IPS-NIHi7 (cell line): ENCODE measurements at regions not wholly inside any gene's neighbourhood (a gene's known extent, or its start where the extent isn't known, plus 50 kb on each side); places are given as distances from the start of the nearest gene placed in this dataset.

Source experiments
- DNase-seq: peaks from one replicate; pipeline ENCODE4 v3.0.0; 2012; ENCODE audit warnings: mixed read lengths; ENCODE audit errors: extremely low spot score

GRCh38 chr1:56034847-56035481 lies 544.4 kb downstream of the PLPP3 start:
- DNase-seq, result no peak

DNA sequence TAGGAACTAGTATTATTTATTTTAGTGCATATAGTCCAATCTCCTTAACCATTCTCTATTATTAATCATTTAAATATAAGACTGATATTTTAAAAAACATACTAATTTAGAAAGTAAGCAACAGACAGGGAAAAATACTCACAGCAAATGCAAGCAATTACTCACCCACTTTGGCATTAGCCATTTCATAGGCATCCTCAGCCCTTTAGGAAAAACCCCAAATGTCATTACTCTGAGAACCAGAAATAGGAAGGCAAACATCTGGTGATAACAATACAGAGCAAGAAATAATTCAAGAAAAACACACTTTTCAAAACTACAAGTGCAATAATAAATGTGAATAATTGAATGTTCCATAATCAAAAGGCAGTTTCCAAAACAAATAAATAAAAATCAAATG lies 545.1 kb downstream of the PLPP3 start:
- no peak for DNase-seq

GRCh38 chr1:56033321-56034037 lies 545.9 kb downstream of the PLPP3 start:
- DNase-seq, result no peak

DNA sequence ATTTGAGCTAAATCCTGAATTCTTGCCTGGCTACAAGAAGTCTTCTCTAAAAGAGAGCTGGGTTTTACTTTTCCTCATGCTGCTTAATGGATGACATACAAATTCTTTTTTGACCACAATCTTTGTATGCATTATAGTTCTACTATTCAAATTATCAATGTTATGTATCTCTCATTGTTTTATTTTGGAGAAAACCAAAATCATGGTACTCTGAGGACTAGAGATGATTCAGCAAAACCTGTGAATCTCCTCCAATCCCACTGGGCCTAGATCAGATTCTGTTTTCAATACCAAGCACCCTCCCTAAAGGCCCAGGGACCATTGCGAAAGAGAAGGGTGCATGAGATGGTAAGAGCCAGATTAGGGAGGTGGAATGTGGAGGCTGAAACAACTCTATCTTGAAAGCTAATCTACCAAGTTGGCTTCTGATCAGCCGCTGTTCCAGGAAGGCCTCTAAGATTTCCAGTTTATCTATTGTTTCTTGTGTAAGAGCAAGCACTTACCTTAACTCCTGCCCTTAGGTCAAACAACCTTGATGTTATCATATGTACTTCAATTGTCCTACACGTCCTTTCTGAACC lies 547.2 kb downstream of the PLPP3 start:
- DNase-seq, result no peak

DNA sequence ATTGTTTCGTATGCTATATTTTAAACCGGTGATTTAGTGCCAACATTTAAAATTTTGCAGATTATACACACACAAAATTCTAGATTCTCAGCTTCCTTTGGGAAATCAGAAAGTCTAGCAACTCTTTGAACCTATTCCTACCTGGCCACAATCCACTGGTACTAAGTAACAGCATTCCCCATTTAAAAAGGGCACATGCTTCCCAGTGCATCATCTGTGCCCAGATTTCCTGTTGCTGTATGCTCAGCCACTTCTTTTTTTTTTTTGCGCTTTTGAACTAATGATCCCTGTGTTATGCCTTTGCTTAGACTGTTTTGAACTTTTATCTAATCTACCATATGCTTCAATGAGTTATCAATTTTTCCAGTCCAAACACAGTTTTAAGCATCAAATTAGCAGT lies 548.4 kb downstream of the PLPP3 start:
- no peak for DNase-seq

DNA sequence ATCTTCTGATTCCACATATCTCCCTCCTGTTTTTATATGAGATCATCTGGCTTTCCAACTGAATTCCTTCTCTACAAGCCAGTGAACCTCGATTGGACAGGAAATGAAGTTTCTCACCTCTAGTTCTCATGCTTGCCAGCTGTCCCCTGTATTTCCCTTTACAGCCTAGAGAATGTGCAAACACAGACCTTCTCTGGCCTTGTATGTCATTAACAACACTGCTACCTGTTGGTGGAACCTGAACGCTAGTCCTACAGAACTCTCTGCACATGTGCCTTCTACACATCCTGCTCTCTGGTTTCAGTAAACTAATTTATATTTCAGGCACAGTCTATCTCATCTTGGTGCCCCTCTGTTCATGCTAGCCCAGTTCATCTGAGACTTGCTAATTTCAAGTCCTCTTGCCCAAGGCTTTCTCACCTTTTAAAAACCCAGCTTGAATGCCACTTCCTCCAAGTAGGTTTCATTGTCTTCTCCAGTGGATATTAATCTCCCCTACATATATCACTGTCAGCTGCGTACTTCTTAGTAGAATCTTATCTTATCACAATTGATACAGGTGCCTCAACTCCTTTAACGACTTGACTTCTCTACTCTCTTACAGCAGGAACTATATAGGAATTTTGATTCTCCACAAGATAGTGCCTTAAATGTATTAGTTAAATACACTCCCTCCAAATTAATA lies 549.9 kb downstream of the PLPP3 start:
- no peak for DNase-seq

DNA sequence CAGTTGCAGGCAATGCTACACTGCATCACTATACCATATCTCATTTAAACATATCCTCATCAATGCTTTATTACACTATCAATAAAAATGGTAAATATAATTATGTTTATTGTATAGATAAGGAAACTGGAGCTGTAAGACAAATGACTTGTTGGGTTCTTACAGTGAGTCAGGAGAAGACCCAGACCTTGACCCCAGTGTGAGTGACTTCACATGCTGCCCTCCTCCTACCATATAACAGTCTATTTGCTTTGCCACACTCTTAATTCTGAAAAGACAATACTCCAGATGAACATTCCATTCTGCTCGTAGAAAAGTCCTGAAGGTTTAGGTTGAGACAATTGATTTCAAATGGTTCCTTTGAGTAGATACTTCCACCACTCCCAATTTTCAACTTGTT lies 550.5 kb downstream of the PLPP3 start:
- no peak for DNase-seq

- DNase-seq, result no peak
Measured at GRCh38 chr1:56028244-56028643, 551.1 kb downstream of the PLPP3 start.

GRCh38 chr1:56025942-56026341 lies 553.4 kb downstream of the PLPP3 start:
- no peak for DNase-seq

GRCh38 chr1:56024155-56024554 lies 555.2 kb downstream of the PLPP3 start:
- no peak for DNase-seq

DNA sequence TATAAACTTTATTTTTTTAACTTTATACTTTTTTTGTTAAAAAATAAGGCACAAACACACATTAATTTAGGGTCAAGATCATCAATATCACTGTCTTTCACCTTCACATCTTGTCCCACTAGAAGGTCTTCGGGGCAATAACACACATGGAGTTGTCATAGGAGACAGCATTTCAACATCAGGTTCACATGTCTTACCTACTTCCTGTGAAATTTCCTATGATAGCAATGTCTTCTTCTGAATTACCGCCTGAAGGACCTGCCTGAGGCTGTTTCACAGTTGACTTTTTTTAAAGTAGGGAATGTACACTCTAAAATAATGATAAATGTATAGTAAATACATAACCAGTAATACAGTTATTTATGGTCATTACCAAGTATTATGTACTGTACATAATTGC lies 559.4 kb downstream of the PLPP3 start:
- no peak for DNase-seq

GRCh38 chr1:56019472-56019871 lies 559.9 kb downstream of the PLPP3 start:
- no peak for DNase-seq

DNA sequence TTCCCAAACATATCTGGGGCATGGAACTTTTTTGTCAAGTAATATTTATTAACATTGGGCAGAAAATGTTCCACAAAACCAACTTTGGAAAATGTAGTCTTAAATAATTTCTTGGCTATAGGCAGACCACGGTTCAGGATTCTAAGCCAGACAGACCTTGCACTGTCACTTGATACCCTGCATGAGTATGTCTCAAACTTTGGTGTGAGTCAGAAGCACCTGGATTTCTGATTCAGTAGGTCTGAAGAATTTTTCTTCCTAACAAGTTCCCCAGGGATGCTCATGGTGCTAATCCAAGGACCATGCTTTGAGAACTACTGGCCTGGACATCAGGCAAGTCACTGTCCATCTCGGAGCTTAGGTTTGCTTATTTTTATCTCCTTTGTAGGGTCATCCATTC lies 562.0 kb downstream of the PLPP3 start:
- DNase-seq, result no peak

GRCh38 chr1:56003846-56004245 lies 575.5 kb downstream of the PLPP3 start:
- no peak for DNase-seq

GRCh38 chr1:56002231-56002630 lies 577.1 kb downstream of the PLPP3 start:
- no peak for DNase-seq

DNA sequence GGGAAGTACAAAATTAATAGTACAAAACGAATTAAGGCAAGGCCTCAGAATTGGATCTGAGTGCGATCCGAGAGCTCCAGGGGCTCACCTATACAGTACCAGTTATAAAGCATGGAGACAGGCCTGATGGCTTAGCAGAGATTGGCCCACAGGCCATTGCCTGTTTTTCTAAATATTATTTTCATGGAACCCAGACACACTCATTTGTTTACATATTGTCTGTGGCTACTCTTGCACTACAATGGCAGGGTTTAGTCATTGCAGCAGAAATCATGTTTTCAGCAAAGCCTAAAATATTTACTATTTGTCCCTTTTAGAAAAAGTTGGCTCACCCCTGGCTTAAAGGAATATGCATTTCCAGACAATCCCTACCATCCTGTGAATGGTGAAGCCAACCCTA lies 578.9 kb downstream of the PLPP3 start:
- DNase-seq, result no peak

DNA sequence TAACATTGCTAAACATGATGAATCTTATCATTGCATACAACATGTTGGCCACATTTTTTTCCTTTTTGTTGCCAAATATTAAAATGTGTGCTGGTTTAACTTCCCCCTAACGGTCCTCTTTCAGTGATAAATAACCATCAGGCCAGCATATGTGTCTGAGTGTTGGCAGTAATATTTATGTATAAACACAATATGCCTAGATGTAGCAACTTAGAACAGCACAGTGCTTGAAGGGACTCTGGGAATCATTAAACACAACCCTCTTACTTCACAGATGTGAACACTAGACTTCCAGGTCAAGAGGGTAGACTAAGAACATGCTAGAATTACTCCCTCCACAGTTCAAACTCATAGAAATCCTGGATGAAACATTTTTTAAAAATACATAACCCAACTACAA lies 581.8 kb downstream of the PLPP3 start:
- DNase-seq, result no peak

GRCh38 chr1:55993646-55994318 lies 585.6 kb downstream of the PLPP3 start:
- no peak for DNase-seq

DNA sequence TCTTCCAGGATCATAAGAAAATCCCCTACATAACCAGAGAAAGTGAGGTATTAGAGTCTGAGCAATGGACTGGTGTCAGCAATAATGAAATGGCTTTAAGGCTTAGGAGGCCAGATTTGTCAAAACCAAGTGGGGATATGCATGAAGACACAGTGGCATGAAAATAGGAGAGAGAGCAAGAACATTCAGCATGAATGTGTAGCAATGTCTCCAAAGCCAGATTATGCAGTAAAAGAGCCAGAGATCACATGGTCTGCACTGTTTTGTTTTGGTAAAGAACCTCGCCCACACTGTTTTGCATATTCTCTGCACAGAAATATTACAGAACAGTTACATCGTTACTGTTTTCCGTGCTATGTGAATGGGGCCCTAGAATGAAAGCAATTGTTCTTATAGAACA lies 589.4 kb downstream of the PLPP3 start:
- DNase-seq, result no peak

DNA sequence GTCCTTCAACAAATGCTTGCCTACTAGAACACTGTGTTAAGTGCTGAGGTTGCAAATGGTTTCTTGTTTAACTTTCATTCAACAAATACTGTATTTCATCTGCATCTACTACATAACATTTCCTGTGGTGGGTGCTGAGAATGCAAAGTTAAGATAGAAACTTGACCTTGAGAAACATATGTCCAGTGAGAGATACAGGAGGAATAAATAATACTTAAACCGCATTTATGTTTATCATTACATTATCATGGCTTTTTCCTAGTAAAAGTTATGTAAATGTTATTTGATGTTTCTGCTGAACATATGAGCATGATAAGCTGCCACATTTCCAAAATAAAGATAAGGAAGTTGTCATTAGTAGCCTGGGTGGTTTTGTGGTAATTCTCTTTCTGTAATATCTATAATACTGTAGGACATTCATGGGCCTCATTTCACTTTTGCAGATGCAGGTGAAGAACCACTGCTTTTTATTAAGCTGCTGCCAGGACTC lies 590.4 kb downstream of the PLPP3 start:
- no peak for DNase-seq

DNA sequence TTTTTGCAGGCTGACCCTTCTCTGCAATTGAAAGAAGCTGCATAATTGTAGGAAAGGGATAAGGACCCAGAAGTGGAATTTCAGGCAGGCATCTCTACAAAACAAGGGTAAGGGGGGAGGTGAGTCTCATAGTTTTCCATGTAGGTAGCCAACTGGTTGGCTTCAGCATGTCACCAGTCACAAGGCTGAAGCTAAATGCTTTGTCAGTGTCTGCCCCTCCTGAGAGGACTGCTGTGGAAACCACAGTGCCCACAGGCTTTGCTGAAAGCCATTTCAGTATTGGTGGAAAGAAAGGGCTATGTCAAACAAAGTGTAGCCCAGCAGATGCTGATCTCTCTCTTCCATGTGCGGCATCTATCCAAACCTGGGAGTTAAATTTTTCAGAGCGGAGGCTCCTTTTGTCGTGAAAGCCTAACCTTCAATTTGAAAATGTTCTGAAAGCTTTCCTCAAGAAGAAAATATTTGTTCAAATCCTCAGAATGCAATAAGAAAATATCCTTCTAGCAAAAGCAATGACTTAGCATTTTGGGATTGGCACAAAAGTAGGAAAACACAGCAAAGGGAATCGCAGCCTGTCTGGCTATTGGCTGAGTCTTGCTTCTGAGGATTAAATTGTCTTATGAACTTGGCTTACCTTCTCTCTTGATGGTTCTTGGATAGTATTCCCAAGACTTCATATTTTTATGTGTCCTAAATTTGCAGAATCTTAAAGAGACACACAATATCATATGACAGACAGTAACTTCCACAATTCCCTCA lies 591.7 kb downstream of the PLPP3 start:
- DNase-seq, result peak; percentile 17
